GM23248 (cell line): ENCODE measurements at regions not wholly inside any gene's neighbourhood (a gene's known extent, or its start where the extent isn't known, plus 50 kb on each side); places are given as distances from the start of the nearest gene placed in this dataset.

Experiments
- DNase-seq: peaks from one replicate; pipeline ENCODE4 v3.0.0-alpha.2; 2015
- H2AFZ ChIP-seq: fragments of 200-600 bp; sonication (generic); 2 replicates; pipeline ENCODE4 v1.6.1; 2016; ENCODE audit warnings: antibody characterized with exemption
- H3F3A ChIP-seq: fragments of 200-600 bp; sonication (generic); 2 replicates; pipeline ENCODE4 v1.6.1; 2016; ENCODE audit warnings: mild to moderate bottlenecking, antibody characterized with exemption, mixed run types; ENCODE audit not compliant: insufficient read depth
- H3K27ac ChIP-seq: fragments of 200-600 bp; sonication (generic); 2 replicates; pipeline ENCODE4 v1.5.1; 2016; ENCODE audit warnings: mild to moderate bottlenecking
- H3K27me3 ChIP-seq: fragments of 200-600 bp; sonication (generic); replicated peaks from 2 replicates; pipeline ENCODE4 v1.6.1; 2016; ENCODE audit warnings: mild to moderate bottlenecking; ENCODE audit not compliant: insufficient read depth
- H3K36me3 ChIP-seq: fragments of 200-600 bp; sonication (generic); 2 replicates; pipeline ENCODE4 v1.6.1; 2016; ENCODE audit warnings: low read depth, mild to moderate bottlenecking
- H3K4me1 ChIP-seq: fragments of 200-600 bp; sonication (generic); 2 replicates; pipeline ENCODE4 v1.6.1; 2016; ENCODE audit warnings: mild to moderate bottlenecking; ENCODE audit not compliant: insufficient read depth
- H3K4me2 ChIP-seq: fragments of 200-600 bp; sonication (generic); one replicate; pipeline ENCODE4 v1.6.1; 2016; ENCODE audit warnings: mild to moderate bottlenecking; ENCODE audit not compliant: unreplicated experiment
- H3K4me3 ChIP-seq: fragments of 200-600 bp; sonication (generic); 2 replicates; pipeline ENCODE4 v1.5.1; 2016; ENCODE audit warnings: mild to moderate bottlenecking
- H3K79me2 ChIP-seq: fragments of 200-600 bp; sonication (generic); 2 replicates; pipeline ENCODE4 v1.6.1; 2016; ENCODE audit warnings: mild to moderate bottlenecking; ENCODE audit not compliant: insufficient read depth
- H3K9ac ChIP-seq: fragments of 200-600 bp; sonication (generic); 2 replicates; pipeline ENCODE4 v1.6.1; 2016; ENCODE audit warnings: mild to moderate bottlenecking
- H3K9me2 ChIP-seq: fragments of 200-600 bp; sonication (generic); 2 replicates; pipeline ENCODE4 v1.6.1; 2016; ENCODE audit warnings: mixed run types, mild to moderate bottlenecking, moderate library complexity; ENCODE audit not compliant: insufficient read depth
- H3K9me3 ChIP-seq: fragments of 200-600 bp; sonication (generic); one replicate; pipeline ENCODE4 v1.6.1; 2017; ENCODE audit warnings: low read depth
- H4K20me1 ChIP-seq: fragments of 200-600 bp; sonication (generic); 2 replicates; pipeline ENCODE4 v1.6.0; 2016; ENCODE audit not compliant: insufficient read depth
- EZH2 ChIP-seq: fragments of 200-600 bp; sonication (generic); IDR thresholded peaks from 2 replicates; pipeline ENCODE4 v1.6.1; 2018; ENCODE audit warnings: antibody characterized with exemption, mild to moderate bottlenecking; ENCODE audit not compliant: insufficient read depth, poor library complexity, severe bottlenecking
- EZH2phosphoT487 ChIP-seq: fragments of 200-600 bp; sonication (generic); IDR thresholded peaks from 2 replicates; pipeline ENCODE4 v1.6.1; 2018; ENCODE audit warnings: antibody characterized with exemption, moderate library complexity, mild to moderate bottlenecking, low read depth; ENCODE audit not compliant: insufficient read depth
- WGBS, 2 experiments: methylation state at CpG; one replicate each; pipeline ENCODE4 v1.1.6; 2015 to 2017; ENCODE audit warnings: low lambda C conversion rate in 2 of 2, low coverage in 1 of 2; ENCODE audit errors: missing lambda C conversion rate in 2 of 2; 5-methylcytosine and 5-hydroxymethylcytosine counted together
- in situ Hi-C: fragments of 300-500 bp; cut with MboI; formaldehyde crosslinking; loops from 2 replicates; pipeline ENCODE4 v1.15.0; 2020

DNA sequence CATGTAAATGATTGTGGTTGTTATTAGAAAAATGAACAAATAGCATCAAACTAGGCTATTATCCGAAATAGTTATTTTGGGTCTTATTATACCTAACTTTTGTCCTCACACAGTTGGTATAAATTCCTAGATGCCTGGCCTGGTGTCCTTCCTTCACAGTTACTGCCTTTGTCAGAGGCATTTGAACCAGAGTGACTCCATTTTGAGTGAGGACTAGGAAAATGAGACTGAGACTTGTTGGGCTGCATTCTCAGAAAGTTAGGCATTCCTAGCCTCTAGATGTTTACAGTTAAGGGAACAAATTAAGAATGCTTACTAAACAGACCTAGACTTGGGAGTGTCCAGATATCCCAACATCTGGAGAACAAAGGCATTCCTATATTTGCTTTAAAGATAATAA, 283.5 kb upstream of the C9orf72 start:
- Histone ChIP-seq H3K9ac (no peak overlapping the region), H3K9me3 (no peaks in the 10 kb centered on the region), H3K79me2 (no peaks in the 10 kb centered on the region), H3K36me3 (no peaks in the 10 kb centered on the region), H3F3A (no peaks in the 10 kb centered on the region), H3K27ac (no peak overlapping the region), H3K4me1 (no peaks in the 10 kb centered on the region), H4K20me1 (no peaks in the 10 kb centered on the region), H2AFZ (no peak overlapping the region), H3K4me3 (no peak overlapping the region), H3K4me2 (no peak overlapping the region), H3K27me3 (no peaks in the 10 kb centered on the region), H3K9me2 (no peaks in the 10 kb centered on the region)
- in situ Hi-C loops, result no loop called here
- no peak for TF ChIP-seq EZH2
- no peak for TF ChIP-seq EZH2phosphoT487
- 38 to 40% methylated on average over 1 of the region's 1 CpG for WGBS, 2 experiments
- DNase-seq, result no peak

DNA sequence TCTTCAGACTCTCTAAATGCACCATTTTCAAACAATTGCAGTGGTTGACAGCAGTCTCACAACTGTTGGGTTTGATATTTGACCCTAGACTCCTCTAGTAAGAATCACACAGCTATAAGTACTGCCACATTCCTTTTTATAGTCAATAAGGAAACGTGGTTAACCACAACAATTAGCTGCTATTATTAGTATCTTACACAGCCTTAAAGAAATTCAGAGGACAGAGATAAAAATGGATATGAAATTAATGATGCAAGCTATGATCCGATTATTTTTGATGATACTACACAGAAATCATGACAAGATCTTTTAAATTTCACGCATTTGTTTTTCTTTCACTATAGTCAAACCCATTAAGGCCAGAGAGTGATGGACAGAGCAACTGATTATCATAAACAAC, 288.6 kb upstream of the C9orf72 start:
- Histone ChIP-seq H3K9me3 (no peaks in the 10 kb centered on the region), H3K9ac (no peak overlapping the region), H3K27me3 (no peaks in the 10 kb centered on the region), H2AFZ (no peak overlapping the region), H3K4me3 (no peak overlapping the region), H3F3A (no peaks in the 10 kb centered on the region), H3K27ac (no peak overlapping the region), H4K20me1 (no peaks in the 10 kb centered on the region), H3K9me2 (no peaks in the 10 kb centered on the region), H3K79me2 (no peaks in the 10 kb centered on the region), H3K4me2 (no peak overlapping the region), H3K4me1 (no peaks in the 10 kb centered on the region), H3K36me3 (no peaks in the 10 kb centered on the region)
- DNase-seq, result peak; percentile 3
- TF ChIP-seq EZH2phosphoT487 (no peak), EZH2 (no peak)
- in situ Hi-C loops, result no loop called here
- WGBS, 2 experiments, result 25% methylated on average over 3 of the region's 3 CpGs

DNA sequence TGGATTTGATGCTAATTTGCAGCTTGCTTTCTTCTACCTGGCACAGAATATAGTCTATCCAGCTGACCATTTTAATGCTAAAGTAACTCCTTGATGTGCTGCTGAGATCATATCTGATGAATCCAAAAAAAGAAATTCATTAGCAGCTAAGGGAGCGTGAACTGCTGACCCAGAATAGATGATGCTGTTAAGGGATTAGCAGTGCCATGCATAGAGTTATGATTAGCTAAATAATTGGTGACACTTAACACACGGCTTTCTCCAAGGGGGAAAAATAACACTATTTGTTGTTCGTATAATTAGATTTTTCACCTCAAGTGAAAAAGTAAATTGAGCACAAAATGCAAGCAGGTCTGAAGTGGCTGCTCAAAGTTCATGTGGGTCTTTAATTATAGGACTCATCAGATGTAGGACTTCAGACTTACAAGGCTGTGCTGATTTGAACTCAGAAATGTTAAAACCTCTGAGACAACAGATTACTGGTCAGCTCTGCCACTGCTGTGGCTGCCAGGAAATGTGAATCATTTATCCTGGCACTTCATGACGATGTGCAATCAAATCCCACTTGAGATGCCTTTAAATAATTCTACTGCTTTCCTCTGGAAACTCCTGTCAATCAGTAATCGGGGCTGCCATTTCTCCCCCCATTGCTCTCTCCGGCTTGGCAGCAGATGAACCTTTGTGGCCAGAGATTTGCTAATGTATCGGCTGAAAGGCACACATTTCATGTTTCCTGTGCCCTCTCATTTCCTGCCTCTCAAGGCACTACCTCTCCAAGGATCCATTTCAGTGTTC, 291.6 kb upstream of the C9orf72 start:
- 17 to 22% methylated on average over 7 of the region's 7 CpGs for WGBS, 2 experiments
- H3K9me2 ChIP-seq, result no peaks in the 10 kb centered on the region
- no peak overlapping the region for H3K4me2 ChIP-seq
- H3K36me3 ChIP-seq, result no peaks in the 10 kb centered on the region
- no peaks in the 10 kb centered on the region for H3K9me3 ChIP-seq
- no peaks in the 10 kb centered on the region for H3K79me2 ChIP-seq
- H3K4me1 ChIP-seq, result no peaks in the 10 kb centered on the region
- H3F3A ChIP-seq, result no peaks in the 10 kb centered on the region
- H2AFZ ChIP-seq, result no peak overlapping the region
- no peak overlapping the region for H3K4me3 ChIP-seq
- H3K27me3 ChIP-seq, result no peaks in the 10 kb centered on the region
- in situ Hi-C loops, result no loop called here
- no peak overlapping the region for H3K9ac ChIP-seq
- no peak overlapping the region for H3K27ac ChIP-seq
- no peaks in the 10 kb centered on the region for H4K20me1 ChIP-seq
- TF ChIP-seq EZH2phosphoT487 (no peak), EZH2 (no peak)
- peak; percentile 46 for DNase-seq

DNA sequence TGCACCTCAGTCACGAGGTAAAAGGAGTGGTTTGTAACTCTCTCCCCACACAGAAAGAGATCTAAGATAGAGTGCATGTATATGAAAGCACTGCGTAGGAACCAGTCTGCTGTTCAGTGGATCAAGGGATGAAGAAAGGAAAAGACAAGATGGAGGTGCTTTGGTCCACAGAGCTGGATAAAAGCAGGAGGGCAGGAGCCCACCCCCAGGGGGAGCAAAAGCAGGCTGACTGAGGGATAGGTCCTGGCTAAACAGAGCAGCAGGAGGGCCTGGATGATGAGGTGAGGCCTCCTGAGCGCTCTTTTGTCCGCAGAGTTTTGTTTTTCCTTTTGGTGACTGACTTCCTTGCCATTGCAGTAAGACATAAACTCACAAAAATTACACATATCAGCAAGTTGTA, 293.5 kb upstream of the C9orf72 start:
- no peak for DNase-seq
- no peaks in the 10 kb centered on the region for H3K27me3 ChIP-seq

More for the DNA sequence above, 293.5 kb upstream of the C9orf72 start:
- no peaks in the 10 kb centered on the region for H3K79me2 ChIP-seq
- TF ChIP-seq EZH2phosphoT487 (no peak), EZH2 (no peak)
- WGBS, 2 experiments, result 61 to 68% methylated on average over 4 of the region's 4 CpGs
- H3K27ac ChIP-seq, result no peak overlapping the region
- H3K36me3 ChIP-seq, result no peaks in the 10 kb centered on the region
- in situ Hi-C loops, result no loop called here
- H3F3A ChIP-seq, result no peaks in the 10 kb centered on the region
- H3K4me1 ChIP-seq, result no peaks in the 10 kb centered on the region
- no peak overlapping the region for H2AFZ ChIP-seq
- no peaks in the 10 kb centered on the region for H4K20me1 ChIP-seq
- H3K4me2 ChIP-seq, result no peak overlapping the region
- no peak overlapping the region for H3K4me3 ChIP-seq
- H3K9me2 ChIP-seq, result no peaks in the 10 kb centered on the region
- H3K9ac ChIP-seq, result no peak overlapping the region
- no peaks in the 10 kb centered on the region for H3K9me3 ChIP-seq
